ENCODE measurements at regions not wholly inside any gene's neighbourhood (a gene's known extent, or its start where the extent isn't known, plus 50 kb on each side); places are given as distances from the start of the nearest gene placed in this dataset.

- no TSS peak for BruUV-seq (replicated peaks)
- dilution Hi-C loops (cut with HindIII; ENCODE audit: low sequenced_read_pairs, unreplicated experiment), result no loop called here
- no peak overlapping the region for H2BK120ac ChIP-seq (ENCODE audit: low read depth, low read length)
Observed at GRCh38 chr22:25510876-25511275, 53.6 kb upstream of the GRK3 start.

More at GRCh38 chr22:25510876-25511275, 53.6 kb upstream of the GRK3 start:
- Histone ChIP-seq H2BK20ac (ENCODE audit: low read depth, low read length) (no peak overlapping the region), H2AFZ (replicated peaks; ENCODE audit: low read length, poor library complexity) (no peak overlapping the region), H3K4me1 (ENCODE audit: control insufficient read depth, insufficient read depth, low read length) (peaks cover 2% of the 10 kb centered on the region), H3K4ac (ENCODE audit: low read depth, low read length) (no peak overlapping the region), H4K8ac (ENCODE audit: low read depth in 2 of 2, low read length in 2 of 2) (no peak overlapping the region), H4K20me1 (ENCODE audit: insufficient read depth, low read length) (no peaks in the 10 kb centered on the region), H2AK5ac (ENCODE audit: low read depth, low read length) (no peak overlapping the region), H3K79me1 (ENCODE audit: low read depth in 1 of 2, low read length in 2 of 2) (no peaks in the 10 kb centered on the region), H3K4me2 (ENCODE audit: low read depth, low read length) (no peak overlapping the region), H3K18ac (ENCODE audit: low read depth, low read length) (no peak overlapping the region), H4K91ac (ENCODE audit: insufficient read depth, low read depth, low read length) (no peak overlapping the region), H2BK15ac (ENCODE audit: low read depth, low read length) (no peak overlapping the region), H3K36me3 (ENCODE audit: control insufficient read depth, insufficient read depth, low read length) (peaks cover 10% of the 10 kb centered on the region), H3K14ac (replicated peaks; ENCODE audit: low read depth, low read length) (no peak overlapping the region), H3K9me3 (ENCODE audit: control insufficient read depth, insufficient read depth, low read length) (no peaks in the 10 kb centered on the region), H3K23ac (ENCODE audit: low read depth, low read length) (no peak overlapping the region), H3K4me3 (ENCODE audit: insufficient read depth, low read depth, low read length) (no peak overlapping the region), H2AK9ac (replicated peaks; ENCODE audit: low read depth, low read length, poor library complexity) (no peak overlapping the region), H3K27me3 (ENCODE audit: control insufficient read depth, insufficient read depth, low read length) (no peaks in the 10 kb centered on the region), H3K9ac (ENCODE audit: low read depth, low read length) (no peak overlapping the region), H4K5ac (ENCODE audit: low read depth, low read length) (no peak overlapping the region), H2BK5ac (ENCODE audit: low read depth, low read length, poor library complexity, severe bottlenecking) (no peak overlapping the region), H3K9me1 (ENCODE audit: insufficient read depth, low read length) (no peaks in the 10 kb centered on the region), H3K27ac (ENCODE audit: insufficient read depth, low read length) (no peak overlapping the region), H3K56ac (ENCODE audit: extremely low read depth, insufficient read depth, low read length) (no peak overlapping the region)
- WGBS, 2 experiments (ENCODE audit: extremely low coverage in 2 of 2, insufficient read length in 1 of 2), result 0% methylated on average over 1 of the region's 3 CpGs; no CpG with 5 or more reads in 1 of the 2 experiments
- ChIA-PET POLR2A (ENCODE audit: unreplicated experiment) (no interaction called here), CTCF (interaction anchor here (0.5 kb wide), 1 partner anchor 588 kb away, joined by 5 read pairs; no protein-coding TSS in a partner anchor)
- TF ChIP-seq RFX5 (IDR thresholded peaks at IDR 0.05; ENCODE audit: low read depth, low read length) (no peak), MAZ (IDR thresholded peaks at IDR 0.05; ENCODE audit: borderline replicate concordance, low read depth, low read length) (no peak), POLR2A (IDR thresholded peaks at IDR 0.05; ENCODE audit: low read depth, low read length) (no peak)
- TF ChIP-seq, protein P1, sequence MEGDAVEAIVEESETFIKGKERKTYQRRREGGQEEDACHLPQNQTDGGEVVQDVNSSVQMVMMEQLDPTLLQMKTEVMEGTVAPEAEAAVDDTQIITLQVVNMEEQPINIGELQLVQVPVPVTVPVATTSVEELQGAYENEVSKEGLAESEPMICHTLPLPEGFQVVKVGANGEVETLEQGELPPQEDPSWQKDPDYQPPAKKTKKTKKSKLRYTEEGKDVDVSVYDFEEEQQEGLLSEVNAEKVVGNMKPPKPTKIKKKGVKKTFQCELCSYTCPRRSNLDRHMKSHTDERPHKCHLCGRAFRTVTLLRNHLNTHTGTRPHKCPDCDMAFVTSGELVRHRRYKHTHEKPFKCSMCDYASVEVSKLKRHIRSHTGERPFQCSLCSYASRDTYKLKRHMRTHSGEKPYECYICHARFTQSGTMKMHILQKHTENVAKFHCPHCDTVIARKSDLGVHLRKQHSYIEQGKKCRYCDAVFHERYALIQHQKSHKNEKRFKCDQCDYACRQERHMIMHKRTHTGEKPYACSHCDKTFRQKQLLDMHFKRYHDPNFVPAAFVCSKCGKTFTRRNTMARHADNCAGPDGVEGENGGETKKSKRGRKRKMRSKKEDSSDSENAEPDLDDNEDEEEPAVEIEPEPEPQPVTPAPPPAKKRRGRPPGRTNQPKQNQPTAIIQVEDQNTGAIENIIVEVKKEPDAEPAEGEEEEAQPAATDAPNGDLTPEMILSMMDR (conservative IDR thresholded peaks at IDR 0.05; ENCODE audit: low read depth, low read length), result no peak
- ATAC-seq (ENCODE audit: low read depth), result no peak
- no peak for DNase-seq
- in situ Hi-C loops (cut with MboI; ENCODE audit: low sequenced_read_pairs), result no loop called here
- intact Hi-C loops (cut with micrococcal nuclease), result no loop called here

Data from IMR-90 (cell line).